Ovary (tissue), 7 donors: ENCODE measurements at regions not wholly inside any gene's neighbourhood (a gene's known extent, or its start where the extent isn't known, plus 50 kb on each side); places are given as distances from the start of the nearest gene placed in this dataset.

Experiments
- DNase-seq, 5 donors: peaks; one replicate each; pipeline ENCODE4 v3.0.0-alpha.2; 2019 to 2020
- H3K27ac ChIP-seq, 2 donors: fragments of 200-600 bp; one replicate each; pipeline versions ENCODE4 v1.5.1 to v1.8.0; 2019 to 2022
- H3K27me3 ChIP-seq: fragments of 200-600 bp; one replicate; pipeline ENCODE4 v1.8.0; 2022
- H3K36me3 ChIP-seq: fragments of 200-600 bp; sonication (generic); one replicate; pipeline ENCODE4 v1.5.1; 2019
- H3K4me1 ChIP-seq: one replicate; pipeline ENCODE4 v1.8.1; 2013; ENCODE audit warnings: mild to moderate bottlenecking, moderate library complexity; ENCODE audit not compliant: insufficient read depth
- H3K4me3 ChIP-seq: fragments of 200-600 bp; sonication (generic); one replicate; pipeline ENCODE4 v1.5.1; 2017
- H3K9me3 ChIP-seq, 2 donors: fragments of 200-600 bp in 1 of 2; sonication (generic) in 1 of 2; one replicate each; pipeline versions ENCODE4 v1.5.1 to v1.8.1; 2013 to 2019; ENCODE audit warnings: mild to moderate bottlenecking in 1 of 2, moderate library complexity in 1 of 2
- EP300 ChIP-seq: sonication (generic); formaldehyde crosslinking; IDR thresholded peaks from one replicate; pipeline ENCODE4 v1.6.1; 2017; ENCODE audit warnings: antibody characterized with exemption
- POLR2A ChIP-seq: fragments of 450-650 bp; IDR thresholded peaks from one replicate; pipeline ENCODE4 v1.6.1; 2017; ENCODE audit warnings: antibody characterized with exemption, mild to moderate bottlenecking, moderate library complexity
- WGBS, 3 donors: extraction: QIAGEN DNeasy Blood & Tissue Kit in 1 of 3; methylation state at CpG; one replicate each; pipeline versions ENCODE4 v1.1.5 to v1.1.7; 2013 to 2017; 5-methylcytosine and 5-hydroxymethylcytosine counted together
- intact Hi-C, 4 donors: fragments of 100-400 bp; cut with DNase I; formaldehyde crosslinking; loops; one replicate each; pipeline versions ENCODE4 v1.11.0 to v1.15.1; 2022 to 2023
- TF ChIP-seq, protein P1 (sequence below), 3 donors: fragments of 450-650 bp in 2 of 3; fragments of 200-600 bp in 1 of 3; IDR thresholded peaks; one replicate each; pipeline versions ENCODE4 v1.5.1 to v1.8.0; 2016 to 2022; ENCODE audit warnings: antibody characterized with exemption in 3 of 3, mild to moderate bottlenecking in 1 of 3
- donor health status: DM: no; HTN: no; CAD: no; lungs with moderate emphysema.
- donor health status: DM: no; HTN: no; CAD: no.
- donor health status: Bipolar disorder and iron deficiency.
- donor health status: DM: no; HTN: no; CAD: no.
- donor health status: DM: yes; HTN: yes; CAD: no.

- TF ChIP-seq POLR2A = no peak
- TF ChIP-seq, protein P1, sequence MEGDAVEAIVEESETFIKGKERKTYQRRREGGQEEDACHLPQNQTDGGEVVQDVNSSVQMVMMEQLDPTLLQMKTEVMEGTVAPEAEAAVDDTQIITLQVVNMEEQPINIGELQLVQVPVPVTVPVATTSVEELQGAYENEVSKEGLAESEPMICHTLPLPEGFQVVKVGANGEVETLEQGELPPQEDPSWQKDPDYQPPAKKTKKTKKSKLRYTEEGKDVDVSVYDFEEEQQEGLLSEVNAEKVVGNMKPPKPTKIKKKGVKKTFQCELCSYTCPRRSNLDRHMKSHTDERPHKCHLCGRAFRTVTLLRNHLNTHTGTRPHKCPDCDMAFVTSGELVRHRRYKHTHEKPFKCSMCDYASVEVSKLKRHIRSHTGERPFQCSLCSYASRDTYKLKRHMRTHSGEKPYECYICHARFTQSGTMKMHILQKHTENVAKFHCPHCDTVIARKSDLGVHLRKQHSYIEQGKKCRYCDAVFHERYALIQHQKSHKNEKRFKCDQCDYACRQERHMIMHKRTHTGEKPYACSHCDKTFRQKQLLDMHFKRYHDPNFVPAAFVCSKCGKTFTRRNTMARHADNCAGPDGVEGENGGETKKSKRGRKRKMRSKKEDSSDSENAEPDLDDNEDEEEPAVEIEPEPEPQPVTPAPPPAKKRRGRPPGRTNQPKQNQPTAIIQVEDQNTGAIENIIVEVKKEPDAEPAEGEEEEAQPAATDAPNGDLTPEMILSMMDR (IDR thresholded peaks at IDR 0.05) = no peak
- Histone ChIP-seq H3K4me3 (no peak overlapping the region), H3K27ac (no peak overlapping the region), H3K27me3 (no peaks in the 10 kb centered on the region), H3K4me1 (no peaks in the 10 kb centered on the region), H3K36me3 (no peaks in the 10 kb centered on the region), H3K9me3 (no peaks in the 10 kb centered on the region)
- DNase-seq = no peak
- intact Hi-C loops = no loop called here
- 85 to 93% (median 92%) methylated on average over 1 of the region's 1 CpG for WGBS, 3 donors
Measured at GRCh38 chr6:120410586-120410985, 923.7 kb downstream of the TBC1D32 start.

- no peaks in the 10 kb centered on the region for H3K4me1 ChIP-seq
- H3K27ac ChIP-seq = no peak overlapping the region
- no peaks in the 10 kb centered on the region for H3K27me3 ChIP-seq
- no peak for TF ChIP-seq POLR2A
- TF ChIP-seq EP300 = no peak
- TF ChIP-seq, protein P1 (IDR thresholded peaks at IDR 0.05) = no peak
- intact Hi-C loops = no loop called here
- H3K9me3 ChIP-seq = no peaks in the 10 kb centered on the region
- H3K36me3 ChIP-seq = no peaks in the 10 kb centered on the region
- DNase-seq = no peak
- H3K4me3 ChIP-seq = no peak overlapping the region
Measured at GRCh38 chr6:120407696-120408095, 926.6 kb downstream of the TBC1D32 start.

DNA sequence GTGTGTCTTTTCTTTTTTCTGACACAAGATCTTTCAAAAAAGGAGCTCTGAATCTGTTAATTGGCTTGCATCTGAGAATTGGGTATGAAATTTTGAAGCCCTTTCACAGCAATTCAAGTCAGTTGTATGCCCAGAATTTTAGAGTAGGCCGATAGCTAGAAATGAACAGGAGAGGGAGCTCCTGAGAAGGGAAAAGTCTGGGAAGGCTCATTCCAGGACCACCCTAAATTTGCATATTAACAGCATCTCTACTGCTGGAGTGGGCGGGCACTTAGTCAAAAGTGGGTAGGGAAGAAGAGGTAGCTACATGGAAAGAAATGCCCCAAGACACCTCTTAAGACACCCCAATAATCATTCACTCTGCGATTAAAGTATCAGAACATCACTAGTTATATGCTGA, 928.3 kb downstream of the TBC1D32 start:
- Histone ChIP-seq H3K36me3 (no peaks in the 10 kb centered on the region), H3K27ac (no peak overlapping the region), H3K27me3 (no peaks in the 10 kb centered on the region), H3K4me1 (no peaks in the 10 kb centered on the region), H3K4me3 (no peak overlapping the region), H3K9me3 (no peaks in the 10 kb centered on the region)
- 73 to 81% (median 76%) methylated on average over 3 of the region's 3 CpGs for WGBS, 3 donors
- DNase-seq = no peak
- intact Hi-C loops = no loop called here
- no peak for TF ChIP-seq EP300
- TF ChIP-seq, protein P1 (IDR thresholded peaks at IDR 0.05) = no peak
- no peak for TF ChIP-seq POLR2A

DNA sequence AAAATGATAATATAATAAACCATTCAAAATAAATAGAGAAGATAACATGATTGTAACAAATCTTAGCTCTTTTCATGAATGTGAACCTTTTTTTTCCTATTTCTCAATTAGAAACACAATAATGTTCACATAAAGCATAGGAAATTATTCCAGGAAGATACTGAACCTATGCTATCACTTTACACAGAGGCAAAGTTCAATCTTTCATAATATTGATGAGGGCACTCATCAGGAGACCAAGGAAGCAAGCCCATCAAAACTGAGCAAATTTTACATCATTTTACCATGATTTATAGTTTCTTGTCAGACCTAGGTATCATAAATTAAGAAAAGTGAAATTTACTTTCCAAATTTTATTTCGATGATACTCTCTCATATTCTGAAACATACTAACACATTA, 938.5 kb downstream of the TBC1D32 start:
- intact Hi-C loops = no loop called here
- Histone ChIP-seq H3K27me3 (no peaks in the 10 kb centered on the region), H3K4me3 (no peak overlapping the region), H3K4me1 (no peaks in the 10 kb centered on the region), H3K36me3 (no peaks in the 10 kb centered on the region), H3K27ac (no peak overlapping the region), H3K9me3 (no peaks in the 10 kb centered on the region)
- 85 to 90% (median 88%) methylated on average over 1 of the region's 1 CpG for WGBS, 3 donors
- TF ChIP-seq POLR2A (no peak), EP300 (no peak)
- TF ChIP-seq, protein P1 (IDR thresholded peaks at IDR 0.05) = no peak
- DNase-seq = no peak

GRCh38 chr6:120395330-120395729, 939.0 kb downstream of the TBC1D32 start:
- H3K27ac ChIP-seq = no peak overlapping the region
- no peaks in the 10 kb centered on the region for H3K4me1 ChIP-seq
- no peaks in the 10 kb centered on the region for H3K27me3 ChIP-seq
- TF ChIP-seq, protein P1 (IDR thresholded peaks at IDR 0.05) = no peak
- TF ChIP-seq EP300 (no peak), POLR2A (no peak)
- WGBS, 3 donors = 84 to 94% (median 92%) methylated on average over 1 of the region's 1 CpG
- DNase-seq = no peak
- no peaks in the 10 kb centered on the region for H3K36me3 ChIP-seq
- intact Hi-C loops = no loop called here
- H3K9me3 ChIP-seq = no peaks in the 10 kb centered on the region
- H3K4me3 ChIP-seq = no peak overlapping the region
